Right kidney (tissue), 1 donor: ENCODE measurements at regions not wholly inside any gene's neighbourhood (a gene's known extent, or its start where the extent isn't known, plus 50 kb on each side); places are given as distances from the start of the nearest gene placed in this dataset.

Experiments used
- DNase-seq: peaks from one replicate; pipeline ENCODE4 v3.0.0-alpha.2; 2016

- DNase-seq = no peak
Observed at GRCh38 chr5:17895288-17896033, 261.2 kb downstream of the TAF11L14 start.

GRCh38 chr5:17896605-17897004 lies 262.3 kb downstream of the TAF11L14 start:
- no peak for DNase-seq

GRCh38 chr5:17897776-17898175 lies 263.5 kb downstream of the TAF11L14 start:
- no peak for DNase-seq

- no peak for DNase-seq
Observed at GRCh38 chr5:17898766-17899165, 264.5 kb downstream of the TAF11L14 start.

GRCh38 chr5:17907094-17907493 lies 272.8 kb downstream of the TAF11L14 start:
- no peak for DNase-seq

- no peak for DNase-seq
Observed at GRCh38 chr5:17910318-17910717, 276.1 kb downstream of the TAF11L14 start.

- DNase-seq = no peak
Observed at GRCh38 chr5:17912794-17913193, 278.5 kb downstream of the TAF11L14 start.

- DNase-seq = no peak
Observed at GRCh38 chr5:17916446-17916845, 282.2 kb downstream of the TAF11L14 start.

GRCh38 chr5:17917465-17917864 lies 283.2 kb downstream of the TAF11L14 start:
- DNase-seq = no peak

GRCh38 chr5:17918373-17919104 lies 284.3 kb downstream of the TAF11L14 start:
- DNase-seq = no peak

GRCh38 chr5:17925276-17925675 lies 291.0 kb downstream of the TAF11L14 start:
- no peak for DNase-seq

GRCh38 chr5:17928581-17928981 lies 294.3 kb downstream of the TAF11L14 start:
- DNase-seq = no peak

- no peak for DNase-seq
Observed at GRCh38 chr5:17929171-17929570, 294.9 kb downstream of the TAF11L14 start.

- DNase-seq = no peak
Observed at GRCh38 chr5:17930346-17930745, 296.1 kb downstream of the TAF11L14 start.

- DNase-seq = no peak
Observed at GRCh38 chr5:17944046-17944445, 309.8 kb downstream of the TAF11L14 start.

GRCh38 chr5:17947029-17947428 lies 312.8 kb downstream of the TAF11L14 start:
- no peak for DNase-seq

- no peak for DNase-seq
Observed at GRCh38 chr5:17951392-17952169, 317.3 kb downstream of the TAF11L14 start.

GRCh38 chr5:17952231-17952630 lies 318.0 kb downstream of the TAF11L14 start:
- DNase-seq = no peak

GRCh38 chr5:17964067-17964466 lies 329.8 kb downstream of the TAF11L14 start:
- no peak for DNase-seq

GRCh38 chr5:17966640-17967402 lies 332.6 kb downstream of the TAF11L14 start:
- no peak for DNase-seq

GRCh38 chr5:17976404-17976803 lies 342.1 kb downstream of the TAF11L14 start:
- DNase-seq = no peak

GRCh38 chr5:17978954-17979353 lies 344.7 kb downstream of the TAF11L14 start:
- DNase-seq = no peak
